ENCODE measurements at regions not wholly inside any gene's neighbourhood (a gene's known extent, or its start where the extent isn't known, plus 50 kb on each side); places are given as distances from the start of the nearest gene placed in this dataset.

DNA sequence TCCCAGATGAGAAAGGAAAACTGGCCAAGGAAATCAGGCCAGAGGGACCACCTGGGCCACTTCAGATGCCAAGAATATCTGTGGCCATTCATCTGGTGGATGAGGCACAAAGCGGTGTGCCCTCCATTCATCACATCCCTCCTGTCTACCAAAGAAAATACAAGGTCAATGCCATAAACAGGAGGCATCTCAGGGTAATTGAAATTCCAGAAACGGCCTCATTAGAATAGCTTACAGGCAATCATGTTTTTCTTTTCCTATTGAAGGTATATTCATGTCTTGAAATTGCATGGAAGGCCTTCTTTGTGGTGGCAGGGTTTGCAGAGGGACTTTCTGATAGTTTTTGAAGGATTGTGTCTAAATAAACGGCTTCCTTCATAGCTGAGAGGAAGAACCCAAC, 578.3 kb downstream of the HAO1 start:
- TF ChIP-seq, protein P1, sequence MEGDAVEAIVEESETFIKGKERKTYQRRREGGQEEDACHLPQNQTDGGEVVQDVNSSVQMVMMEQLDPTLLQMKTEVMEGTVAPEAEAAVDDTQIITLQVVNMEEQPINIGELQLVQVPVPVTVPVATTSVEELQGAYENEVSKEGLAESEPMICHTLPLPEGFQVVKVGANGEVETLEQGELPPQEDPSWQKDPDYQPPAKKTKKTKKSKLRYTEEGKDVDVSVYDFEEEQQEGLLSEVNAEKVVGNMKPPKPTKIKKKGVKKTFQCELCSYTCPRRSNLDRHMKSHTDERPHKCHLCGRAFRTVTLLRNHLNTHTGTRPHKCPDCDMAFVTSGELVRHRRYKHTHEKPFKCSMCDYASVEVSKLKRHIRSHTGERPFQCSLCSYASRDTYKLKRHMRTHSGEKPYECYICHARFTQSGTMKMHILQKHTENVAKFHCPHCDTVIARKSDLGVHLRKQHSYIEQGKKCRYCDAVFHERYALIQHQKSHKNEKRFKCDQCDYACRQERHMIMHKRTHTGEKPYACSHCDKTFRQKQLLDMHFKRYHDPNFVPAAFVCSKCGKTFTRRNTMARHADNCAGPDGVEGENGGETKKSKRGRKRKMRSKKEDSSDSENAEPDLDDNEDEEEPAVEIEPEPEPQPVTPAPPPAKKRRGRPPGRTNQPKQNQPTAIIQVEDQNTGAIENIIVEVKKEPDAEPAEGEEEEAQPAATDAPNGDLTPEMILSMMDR (IDR thresholded peaks at IDR 0.05), result no peak
- TF ChIP-seq CHD2 (IDR thresholded peaks at IDR 0.05; ENCODE audit: low read length, partially characterized antibody), result no peak
- TF ChIP-seq SMC3 (IDR thresholded peaks at IDR 0.05; ENCODE audit: low read depth, low read length), result no peak
- TF ChIP-seq RCOR1 (IDR thresholded peaks at IDR 0.05; ENCODE audit: low read length), result no peak
- TF ChIP-seq TCF12 (IDR thresholded peaks at IDR 0.05), result no peak
- TF ChIP-seq EP300 (IDR thresholded peaks at IDR 0.05; ENCODE audit: borderline replicate concordance in 1 of 2, low read depth in 1 of 2, low read length in 1 of 2), result no peak
- no peak for TF ChIP-seq EZH2phosphoT487 (IDR thresholded peaks at IDR 0.05; ENCODE audit: borderline replicate concordance, low read depth)
